WTC11 (cell line): ENCODE measurements at regions not wholly inside any gene's neighbourhood (a gene's known extent, or its start where the extent isn't known, plus 50 kb on each side); places are given as distances from the start of the nearest gene placed in this dataset.

Source experiments
- JAZF1 ChIP-seq: fragments of 250-450 bp; sonication (Bioruptor Pico); IDR thresholded peaks from 2 replicates; pipeline ENCODE4 v1.9.0; 2021; ENCODE audit warnings: moderate library complexity, mild to moderate bottlenecking, inconsistent platforms
- MXD4 ChIP-seq: fragments of 250-450 bp; sonication (Bioruptor Pico); IDR thresholded peaks from 2 replicates; pipeline ENCODE4 v1.8.0; 2021; ENCODE audit warnings: mild to moderate bottlenecking, moderate library complexity, borderline replicate concordance
- NR2C2 ChIP-seq: sonication (generic); formaldehyde crosslinking; IDR thresholded peaks from 2 replicates; pipeline ENCODE4 v1.8.0; 2022; ENCODE audit warnings: mild to moderate bottlenecking, missing genetic modification reagents
- SMAD4 ChIP-seq: sonication (generic); formaldehyde crosslinking; IDR thresholded peaks from 2 replicates; pipeline ENCODE4 v1.8.0; 2022; ENCODE audit warnings: mild to moderate bottlenecking, missing genetic modification reagents
- ZNF396 ChIP-seq: fragments of 250-450 bp; sonication (Bioruptor Pico); IDR thresholded peaks from 2 replicates; pipeline ENCODE4 v1.8.0; 2021; ENCODE audit warnings: mild to moderate bottlenecking, moderate library complexity, borderline replicate concordance
- TF ChIP-seq, protein P1 (sequence below): sonication (generic); formaldehyde crosslinking; IDR thresholded peaks from 2 replicates; pipeline ENCODE4 v1.8.1; 2023; ENCODE audit warnings: mild to moderate bottlenecking, missing genetic modification reagents, moderate library complexity
- TF ChIP-seq, protein P2 (sequence below): sonication (generic); formaldehyde crosslinking; IDR thresholded peaks from 2 replicates; pipeline ENCODE4 v1.8.1; 2023; ENCODE audit warnings: mild to moderate bottlenecking, missing genetic modification reagents, borderline replicate concordance
- TF ChIP-seq, protein P3 (sequence below): fragments of 200-600 bp; IDR thresholded peaks from 2 replicates; pipeline ENCODE4 v1.8.0; 2022; ENCODE audit warnings: antibody characterized with exemption
- TF ChIP-seq, protein P4 (sequence below): fragments of 250-450 bp; sonication (Bioruptor Pico); IDR thresholded peaks from 2 replicates; pipeline ENCODE4 v2.1.2; 2022; ENCODE audit warnings: mild to moderate bottlenecking, moderate library complexity
- TF ChIP-seq, protein P5 (sequence below): sonication (generic); formaldehyde crosslinking; IDR thresholded peaks from 2 replicates; pipeline ENCODE4 v1.8.0; 2022; ENCODE audit warnings: mild to moderate bottlenecking, missing genetic modification reagents
- TF ChIP-seq, protein P6 (sequence below): sonication (generic); formaldehyde crosslinking; IDR thresholded peaks from 2 replicates; pipeline ENCODE4 v1.8.0; 2022; ENCODE audit warnings: mild to moderate bottlenecking, missing genetic modification reagents
- TF ChIP-seq, protein P7 (sequence below): sonication (generic); formaldehyde crosslinking; IDR thresholded peaks from 2 replicates; pipeline ENCODE4 v1.8.0; 2023; ENCODE audit warnings: missing genetic modification reagents
- TF ChIP-seq, protein P8 (sequence below): sonication (generic); formaldehyde crosslinking; IDR thresholded peaks from 2 replicates; pipeline ENCODE4 v1.8.1; 2022; ENCODE audit warnings: mild to moderate bottlenecking, missing genetic modification reagents, moderate library complexity, borderline replicate concordance

DNA sequence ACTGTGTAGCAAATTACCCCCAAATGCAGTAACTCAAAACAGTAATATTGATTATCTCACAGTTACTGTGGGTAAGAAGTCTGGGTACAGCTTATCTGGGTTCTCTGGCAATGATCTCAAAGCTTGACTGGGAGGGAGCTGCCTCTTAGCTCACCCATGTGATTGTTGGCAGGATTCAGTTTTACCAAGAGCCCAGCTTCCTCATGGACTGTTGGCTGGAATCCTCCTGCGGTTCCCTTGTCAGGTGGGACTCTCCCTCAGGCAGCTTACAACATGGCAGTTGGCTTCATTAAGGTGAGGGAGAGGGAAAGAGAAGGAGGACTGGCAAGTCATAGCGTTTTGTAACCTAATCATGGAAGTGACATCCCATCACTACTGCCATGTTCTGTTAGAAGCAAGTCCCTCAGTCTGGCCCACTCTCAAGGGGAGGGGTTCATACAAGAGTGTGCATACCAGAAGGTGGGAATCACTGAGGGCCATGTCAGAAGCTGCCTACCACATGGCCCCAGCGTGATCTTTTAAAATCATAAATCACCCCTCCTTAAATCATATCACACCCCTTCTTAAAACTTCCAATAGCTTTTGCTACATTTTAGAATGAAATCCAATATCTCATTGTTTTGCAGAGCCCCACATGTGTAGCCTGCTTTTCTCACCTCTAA, 108.1 kb downstream of the OLFM4 start:
- TF ChIP-seq ZNF396 (CRISPR knock-in tag) (no peak), SMAD4 (CRISPR knock-in tag) (no peak), NR2C2 (CRISPR knock-in tag) (no peak), JAZF1 (CRISPR knock-in tag) (no peak), MXD4 (no peak)
- TF ChIP-seq, protein P1, sequence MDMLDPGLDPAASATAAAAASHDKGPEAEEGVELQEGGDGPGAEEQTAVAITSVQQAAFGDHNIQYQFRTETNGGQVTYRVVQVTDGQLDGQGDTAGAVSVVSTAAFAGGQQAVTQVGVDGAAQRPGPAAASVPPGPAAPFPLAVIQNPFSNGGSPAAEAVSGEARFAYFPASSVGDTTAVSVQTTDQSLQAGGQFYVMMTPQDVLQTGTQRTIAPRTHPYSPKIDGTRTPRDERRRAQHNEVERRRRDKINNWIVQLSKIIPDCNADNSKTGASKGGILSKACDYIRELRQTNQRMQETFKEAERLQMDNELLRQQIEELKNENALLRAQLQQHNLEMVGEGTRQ (CRISPR knock-in tag) = no peak
- TF ChIP-seq, protein P2, sequence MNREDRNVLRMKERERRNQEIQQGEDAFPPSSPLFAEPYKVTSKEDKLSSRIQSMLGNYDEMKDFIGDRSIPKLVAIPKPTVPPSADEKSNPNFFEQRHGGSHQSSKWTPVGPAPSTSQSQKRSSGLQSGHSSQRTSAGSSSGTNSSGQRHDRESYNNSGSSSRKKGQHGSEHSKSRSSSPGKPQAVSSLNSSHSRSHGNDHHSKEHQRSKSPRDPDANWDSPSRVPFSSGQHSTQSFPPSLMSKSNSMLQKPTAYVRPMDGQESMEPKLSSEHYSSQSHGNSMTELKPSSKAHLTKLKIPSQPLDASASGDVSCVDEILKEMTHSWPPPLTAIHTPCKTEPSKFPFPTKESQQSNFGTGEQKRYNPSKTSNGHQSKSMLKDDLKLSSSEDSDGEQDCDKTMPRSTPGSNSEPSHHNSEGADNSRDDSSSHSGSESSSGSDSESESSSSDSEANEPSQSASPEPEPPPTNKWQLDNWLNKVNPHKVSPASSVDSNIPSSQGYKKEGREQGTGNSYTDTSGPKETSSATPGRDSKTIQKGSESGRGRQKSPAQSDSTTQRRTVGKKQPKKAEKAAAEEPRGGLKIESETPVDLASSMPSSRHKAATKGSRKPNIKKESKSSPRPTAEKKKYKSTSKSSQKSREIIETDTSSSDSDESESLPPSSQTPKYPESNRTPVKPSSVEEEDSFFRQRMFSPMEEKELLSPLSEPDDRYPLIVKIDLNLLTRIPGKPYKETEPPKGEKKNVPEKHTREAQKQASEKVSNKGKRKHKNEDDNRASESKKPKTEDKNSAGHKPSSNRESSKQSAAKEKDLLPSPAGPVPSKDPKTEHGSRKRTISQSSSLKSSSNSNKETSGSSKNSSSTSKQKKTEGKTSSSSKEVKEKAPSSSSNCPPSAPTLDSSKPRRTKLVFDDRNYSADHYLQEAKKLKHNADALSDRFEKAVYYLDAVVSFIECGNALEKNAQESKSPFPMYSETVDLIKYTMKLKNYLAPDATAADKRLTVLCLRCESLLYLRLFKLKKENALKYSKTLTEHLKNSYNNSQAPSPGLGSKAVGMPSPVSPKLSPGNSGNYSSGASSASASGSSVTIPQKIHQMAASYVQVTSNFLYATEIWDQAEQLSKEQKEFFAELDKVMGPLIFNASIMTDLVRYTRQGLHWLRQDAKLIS (CRISPR knock-in tag) = no peak
- TF ChIP-seq, protein P3, sequence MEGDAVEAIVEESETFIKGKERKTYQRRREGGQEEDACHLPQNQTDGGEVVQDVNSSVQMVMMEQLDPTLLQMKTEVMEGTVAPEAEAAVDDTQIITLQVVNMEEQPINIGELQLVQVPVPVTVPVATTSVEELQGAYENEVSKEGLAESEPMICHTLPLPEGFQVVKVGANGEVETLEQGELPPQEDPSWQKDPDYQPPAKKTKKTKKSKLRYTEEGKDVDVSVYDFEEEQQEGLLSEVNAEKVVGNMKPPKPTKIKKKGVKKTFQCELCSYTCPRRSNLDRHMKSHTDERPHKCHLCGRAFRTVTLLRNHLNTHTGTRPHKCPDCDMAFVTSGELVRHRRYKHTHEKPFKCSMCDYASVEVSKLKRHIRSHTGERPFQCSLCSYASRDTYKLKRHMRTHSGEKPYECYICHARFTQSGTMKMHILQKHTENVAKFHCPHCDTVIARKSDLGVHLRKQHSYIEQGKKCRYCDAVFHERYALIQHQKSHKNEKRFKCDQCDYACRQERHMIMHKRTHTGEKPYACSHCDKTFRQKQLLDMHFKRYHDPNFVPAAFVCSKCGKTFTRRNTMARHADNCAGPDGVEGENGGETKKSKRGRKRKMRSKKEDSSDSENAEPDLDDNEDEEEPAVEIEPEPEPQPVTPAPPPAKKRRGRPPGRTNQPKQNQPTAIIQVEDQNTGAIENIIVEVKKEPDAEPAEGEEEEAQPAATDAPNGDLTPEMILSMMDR = no peak
- TF ChIP-seq, protein P4, sequence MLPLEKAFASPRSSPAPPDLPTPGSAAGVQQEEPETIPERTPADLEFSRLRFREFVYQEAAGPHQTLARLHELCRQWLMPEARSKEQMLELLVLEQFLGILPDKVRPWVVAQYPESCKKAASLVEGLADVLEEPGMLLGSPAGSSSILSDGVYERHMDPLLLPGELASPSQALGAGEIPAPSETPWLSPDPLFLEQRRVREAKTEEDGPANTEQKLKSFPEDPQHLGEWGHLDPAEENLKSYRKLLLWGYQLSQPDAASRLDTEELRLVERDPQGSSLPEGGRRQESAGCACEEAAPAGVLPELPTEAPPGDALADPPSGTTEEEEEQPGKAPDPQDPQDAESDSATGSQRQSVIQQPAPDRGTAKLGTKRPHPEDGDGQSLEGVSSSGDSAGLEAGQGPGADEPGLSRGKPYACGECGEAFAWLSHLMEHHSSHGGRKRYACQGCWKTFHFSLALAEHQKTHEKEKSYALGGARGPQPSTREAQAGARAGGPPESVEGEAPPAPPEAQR (CRISPR knock-in tag) = no peak
- TF ChIP-seq, protein P5, sequence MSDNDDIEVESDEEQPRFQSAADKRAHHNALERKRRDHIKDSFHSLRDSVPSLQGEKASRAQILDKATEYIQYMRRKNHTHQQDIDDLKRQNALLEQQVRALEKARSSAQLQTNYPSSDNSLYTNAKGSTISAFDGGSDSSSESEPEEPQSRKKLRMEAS = no peak
- TF ChIP-seq, protein P6, sequence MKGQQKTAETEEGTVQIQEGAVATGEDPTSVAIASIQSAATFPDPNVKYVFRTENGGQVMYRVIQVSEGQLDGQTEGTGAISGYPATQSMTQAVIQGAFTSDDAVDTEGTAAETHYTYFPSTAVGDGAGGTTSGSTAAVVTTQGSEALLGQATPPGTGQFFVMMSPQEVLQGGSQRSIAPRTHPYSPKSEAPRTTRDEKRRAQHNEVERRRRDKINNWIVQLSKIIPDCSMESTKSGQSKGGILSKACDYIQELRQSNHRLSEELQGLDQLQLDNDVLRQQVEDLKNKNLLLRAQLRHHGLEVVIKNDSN (CRISPR knock-in tag) = no peak
- TF ChIP-seq, protein P7, sequence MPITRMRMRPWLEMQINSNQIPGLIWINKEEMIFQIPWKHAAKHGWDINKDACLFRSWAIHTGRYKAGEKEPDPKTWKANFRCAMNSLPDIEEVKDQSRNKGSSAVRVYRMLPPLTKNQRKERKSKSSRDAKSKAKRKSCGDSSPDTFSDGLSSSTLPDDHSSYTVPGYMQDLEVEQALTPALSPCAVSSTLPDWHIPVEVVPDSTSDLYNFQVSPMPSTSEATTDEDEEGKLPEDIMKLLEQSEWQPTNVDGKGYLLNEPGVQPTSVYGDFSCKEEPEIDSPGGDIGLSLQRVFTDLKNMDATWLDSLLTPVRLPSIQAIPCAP = no peak
- TF ChIP-seq, protein P8, sequence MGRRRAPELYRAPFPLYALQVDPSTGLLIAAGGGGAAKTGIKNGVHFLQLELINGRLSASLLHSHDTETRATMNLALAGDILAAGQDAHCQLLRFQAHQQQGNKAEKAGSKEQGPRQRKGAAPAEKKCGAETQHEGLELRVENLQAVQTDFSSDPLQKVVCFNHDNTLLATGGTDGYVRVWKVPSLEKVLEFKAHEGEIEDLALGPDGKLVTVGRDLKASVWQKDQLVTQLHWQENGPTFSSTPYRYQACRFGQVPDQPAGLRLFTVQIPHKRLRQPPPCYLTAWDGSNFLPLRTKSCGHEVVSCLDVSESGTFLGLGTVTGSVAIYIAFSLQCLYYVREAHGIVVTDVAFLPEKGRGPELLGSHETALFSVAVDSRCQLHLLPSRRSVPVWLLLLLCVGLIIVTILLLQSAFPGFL (CRISPR knock-in tag) = no peak
